ENCODE measurements at regions not wholly inside any gene's neighbourhood (a gene's known extent, or its start where the extent isn't known, plus 50 kb on each side); places are given as distances from the start of the nearest gene placed in this dataset.

- peak; percentile 65 for DNase-seq (ENCODE audit: low read depth)
Observed at GRCh38 chr7:85074-85882, 107.1 kb upstream of the FAM20C start.

DNA sequence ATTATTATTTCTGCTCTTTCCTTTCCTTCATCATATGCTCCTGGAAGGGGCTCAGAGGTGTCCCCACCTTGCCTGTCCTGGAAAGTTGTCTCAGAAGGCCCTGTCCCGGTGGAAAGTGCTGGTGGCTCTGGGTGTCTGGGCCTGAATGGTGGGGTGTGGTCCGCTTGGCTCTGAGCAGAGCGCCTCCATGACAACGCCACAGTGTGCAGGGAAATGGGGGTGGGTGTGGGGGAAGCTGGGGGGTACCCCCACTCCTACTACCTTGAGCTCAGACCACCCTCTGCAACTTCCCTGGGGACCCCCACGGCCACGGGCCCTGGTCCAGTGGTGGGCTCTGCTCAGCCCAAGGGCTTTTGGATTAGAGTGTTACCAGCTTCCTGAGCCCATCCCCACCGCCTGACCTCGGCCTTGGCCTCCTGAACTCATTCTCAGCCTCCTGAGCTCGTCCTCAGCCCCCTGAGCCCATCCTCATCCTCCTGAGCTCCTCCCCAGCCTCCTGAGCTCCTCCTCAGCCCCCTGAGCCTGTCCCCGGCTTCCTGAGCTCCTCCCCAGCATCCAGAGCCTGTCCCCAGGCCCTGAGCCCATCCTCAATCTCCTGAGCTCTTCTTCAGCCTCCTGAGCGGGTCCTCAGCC, 106.4 kb upstream of the FAM20C start:
- no peak for DNase-seq (ENCODE audit: low read depth)

GRCh38 chr7:86629-87028, 105.7 kb upstream of the FAM20C start:
- DNase-seq (ENCODE audit: low read depth), result no peak

- no peak for DNase-seq (ENCODE audit: low read depth)
Observed at GRCh38 chr7:87047-87446, 105.3 kb upstream of the FAM20C start.

GRCh38 chr7:87671-88070, 104.7 kb upstream of the FAM20C start:
- no peak for DNase-seq (ENCODE audit: low read depth)

- no peak for DNase-seq (ENCODE audit: low read depth)
Observed at GRCh38 chr7:88095-88926, 104.1 kb upstream of the FAM20C start.

- DNase-seq (ENCODE audit: low read depth), result no peak
Observed at GRCh38 chr7:88927-89231, 103.5 kb upstream of the FAM20C start.

- peak; percentile 96 for DNase-seq (ENCODE audit: low read depth)
Observed at GRCh38 chr7:89232-90019, 102.9 kb upstream of the FAM20C start.

GRCh38 chr7:90111-91063, 102.0 kb upstream of the FAM20C start:
- peak; percentile 75 for DNase-seq (ENCODE audit: low read depth)

DNA sequence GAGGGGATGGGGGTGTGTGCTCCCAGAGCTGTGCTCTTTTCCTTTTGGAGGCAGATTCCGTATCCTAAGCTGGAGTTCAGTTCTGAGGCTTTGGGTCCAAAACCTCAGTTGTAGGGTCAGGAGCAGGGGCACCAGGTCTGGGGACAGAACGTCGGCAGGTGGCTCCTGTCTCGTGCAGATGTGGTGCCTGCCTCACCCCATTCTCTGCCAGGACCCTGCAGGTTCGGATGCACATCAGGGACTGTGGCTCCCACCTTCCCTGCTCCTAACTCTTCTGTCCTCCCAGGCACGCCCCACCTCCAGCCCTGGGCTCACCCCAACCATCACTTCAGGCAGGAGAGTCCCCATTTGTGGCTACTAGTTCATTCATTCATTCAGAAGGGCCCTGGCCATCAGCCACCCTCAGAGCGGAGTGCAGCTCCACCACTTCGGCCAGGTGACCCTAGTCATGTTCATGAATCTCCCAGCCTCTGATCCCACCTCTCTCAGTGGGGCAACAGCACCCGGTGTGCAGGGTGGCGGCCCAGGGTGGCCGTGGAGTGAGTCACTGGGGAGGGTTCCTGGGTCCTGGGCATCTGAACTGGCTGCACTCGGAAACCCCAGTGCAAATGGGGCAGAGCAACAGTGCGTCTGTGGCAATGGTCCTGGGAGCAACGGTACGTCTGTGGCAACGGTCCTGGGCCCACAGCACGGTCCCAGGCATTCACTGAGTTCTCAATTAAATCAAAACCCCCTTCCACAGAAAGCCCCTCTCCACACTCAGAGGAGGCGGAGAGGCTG, 100.8 kb upstream of the FAM20C start:
- no peak for DNase-seq (ENCODE audit: low read depth)

DNA sequence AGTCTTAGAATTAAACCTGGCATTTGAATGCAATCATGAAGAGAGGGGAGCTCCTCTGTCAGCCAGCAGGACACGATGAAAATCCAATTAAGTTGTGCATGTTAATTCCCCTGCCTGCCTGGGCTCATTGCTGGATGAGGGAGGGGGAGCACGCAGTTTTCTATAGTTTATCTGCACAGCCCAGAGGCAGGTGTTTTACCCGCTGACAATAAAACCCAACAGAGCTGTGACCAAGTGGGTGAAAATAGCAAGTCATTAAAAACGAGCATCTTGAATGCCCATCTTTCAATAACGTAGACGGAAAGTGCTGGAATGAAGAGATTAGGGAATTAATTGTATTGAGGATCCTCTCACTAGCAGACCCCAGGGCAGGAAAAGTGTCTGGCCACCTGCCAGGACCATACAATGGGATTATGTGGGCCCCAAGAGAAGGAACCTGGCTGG, 100.1 kb upstream of the FAM20C start:
- DNase-seq (ENCODE audit: low read depth), result no peak

GRCh38 chr7:92888-93672, 99.3 kb upstream of the FAM20C start:
- DNase-seq (ENCODE audit: low read depth), result no peak

GRCh38 chr7:94251-94801, 98.0 kb upstream of the FAM20C start:
- no peak for DNase-seq (ENCODE audit: low read depth)

DNA sequence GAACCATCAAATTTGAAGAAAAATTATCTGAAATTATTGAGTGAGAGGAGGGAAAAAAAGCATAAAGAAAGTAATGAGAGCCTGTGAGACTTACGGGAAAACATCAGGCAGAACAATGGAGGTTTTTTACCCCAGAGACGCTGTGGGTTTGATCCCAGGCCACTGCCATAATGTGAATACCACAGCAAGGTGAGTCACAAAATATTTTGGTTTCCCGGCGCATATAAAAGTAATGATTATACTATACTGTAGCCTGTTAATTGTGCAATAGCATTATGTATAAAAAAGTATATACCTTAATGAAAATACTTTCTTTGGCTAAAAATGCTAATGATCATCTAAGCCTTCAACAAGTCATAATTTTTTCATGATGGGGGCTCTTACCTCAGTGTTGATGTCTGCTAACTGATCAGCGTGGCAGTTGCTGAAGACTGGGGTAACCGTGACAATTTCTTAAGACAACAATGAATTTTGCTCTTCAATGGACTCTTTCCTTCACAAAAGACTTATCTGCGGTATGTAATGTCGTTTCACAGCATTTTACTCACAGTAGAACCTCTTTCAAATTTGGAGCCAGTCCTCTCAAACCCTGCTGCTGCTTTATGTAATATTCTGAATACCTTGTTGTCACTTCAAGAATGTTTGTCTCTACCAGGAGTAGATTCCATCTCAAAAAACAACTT, 97.0 kb upstream of the FAM20C start:
- peak; percentile 69 for DNase-seq (ENCODE audit: low read depth)

DNA sequence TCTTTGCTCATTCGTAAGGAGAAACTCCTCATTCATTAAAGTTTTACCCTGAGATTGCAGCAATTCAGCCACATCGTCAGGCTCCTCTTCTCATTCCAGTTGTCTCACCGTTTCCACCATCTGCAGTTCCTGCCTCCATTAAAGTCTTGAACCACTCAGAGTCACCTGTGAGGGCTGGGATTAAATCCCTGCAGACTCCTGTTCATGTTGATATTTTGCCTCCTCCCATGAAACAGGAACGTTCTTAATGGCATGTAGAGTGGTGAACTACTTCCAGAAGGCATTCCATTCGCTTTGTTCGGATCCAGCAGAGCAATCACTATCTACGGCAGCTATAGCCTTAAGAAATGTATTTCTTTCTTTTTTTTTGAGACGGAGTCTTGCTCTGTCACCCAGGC, 96.5 kb upstream of the FAM20C start:
- no peak for DNase-seq (ENCODE audit: low read depth)

DNA sequence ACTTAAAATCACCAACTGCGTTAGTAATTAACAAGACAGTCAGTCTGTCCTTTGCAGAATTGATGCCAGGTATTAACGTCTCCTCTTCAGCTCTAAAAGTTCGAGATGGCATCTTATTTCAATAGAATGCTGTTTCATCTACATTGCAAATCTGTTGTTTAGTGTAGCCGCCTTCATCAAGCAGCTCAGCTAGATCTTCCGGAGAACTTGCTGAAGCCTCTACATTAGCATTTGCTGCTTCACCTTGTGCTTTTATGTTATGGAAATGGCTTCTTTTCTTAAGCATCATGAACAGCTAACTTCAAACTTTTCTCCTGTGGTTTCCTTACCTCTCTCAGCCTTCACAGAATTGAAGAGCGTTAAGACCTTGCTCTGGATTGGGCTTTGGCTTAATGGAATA, 95.5 kb upstream of the FAM20C start:
- no peak for DNase-seq (ENCODE audit: low read depth)

- DNase-seq (ENCODE audit: low read depth), result no peak
Observed at GRCh38 chr7:97310-97841, 95.0 kb upstream of the FAM20C start.

Data from iris pigment epithelial cell (primary cell).